Liver (tissue), 8 donors: ENCODE measurements at regions not wholly inside any gene's neighbourhood (a gene's known extent, or its start where the extent isn't known, plus 50 kb on each side); places are given as distances from the start of the nearest gene placed in this dataset.

Experiments used
- DNase-seq: peaks from one replicate; pipeline ENCODE4 v3.0.0-alpha.2; 2017; ENCODE audit warnings: low spot score
- H3K27ac ChIP-seq, 2 donors: one replicate each; pipeline ENCODE4 v1.7.0; 2013; ENCODE audit warnings: inconsistent platforms in 2 of 2, low read length in 2 of 2, control low read depth in 1 of 2, low read depth in 1 of 2, mild to moderate bottlenecking in 1 of 2
- H3K27me3 ChIP-seq, 4 donors: one replicate each; pipeline versions ENCODE4 v1.6.1 to v1.7.0; 2013; ENCODE audit warnings: low read length in 3 of 4, inconsistent platforms in 1 of 4, mild to moderate bottlenecking in 1 of 4, moderate library complexity in 1 of 4; ENCODE audit not compliant: control insufficient read depth in 4 of 4, insufficient read depth in 4 of 4
- H3K36me3 ChIP-seq, 4 donors: one replicate each; pipeline versions ENCODE4 v1.6.1 to v1.7.0; 2013; ENCODE audit warnings: low read length in 3 of 4, mild to moderate bottlenecking in 3 of 4, low read depth in 1 of 4, moderate library complexity in 1 of 4; ENCODE audit not compliant: control insufficient read depth in 4 of 4, insufficient read depth in 3 of 4
- H3K4me1 ChIP-seq, 4 donors: one replicate each; pipeline versions ENCODE4 v1.6.1 to v1.7.0; 2013; ENCODE audit warnings: low read length in 3 of 4, mild to moderate bottlenecking in 3 of 4, moderate library complexity in 1 of 4; ENCODE audit not compliant: control insufficient read depth in 4 of 4, insufficient read depth in 4 of 4
- H3K4me3 ChIP-seq, 3 donors: one replicate each; pipeline versions ENCODE4 v1.6.1 to v1.7.0; 2013; ENCODE audit warnings: low read length in 3 of 3, control low read depth in 1 of 3, low read depth in 1 of 3, mild to moderate bottlenecking in 1 of 3
- H3K9ac ChIP-seq, 2 donors: one replicate each; pipeline ENCODE4 v1.7.0; 2013; ENCODE audit warnings: low read length in 2 of 2, mild to moderate bottlenecking in 2 of 2, moderate library complexity in 2 of 2, control low read depth in 1 of 2, low read depth in 1 of 2
- H3K9me3 ChIP-seq, 4 donors: one replicate each; pipeline versions ENCODE4 v1.6.1 to v1.7.0; 2013; ENCODE audit warnings: low read length in 3 of 4; ENCODE audit not compliant: control insufficient read depth in 4 of 4
- CTCF ChIP-seq: fragments of 150-350 bp; IDR thresholded peaks from 2 replicates; pipeline ENCODE4 v1.5.1; 2017; ENCODE audit warnings: improper control_type of control experiment, low read depth, low read length; ENCODE audit not compliant: missing input control
- EGR1 ChIP-seq, 2 donors: IDR thresholded peaks; 2 replicates each; pipeline ENCODE4 v1.6.1; 2016 to 2018; ENCODE audit warnings: antibody characterized with exemption in 2 of 2, low read depth in 2 of 2
- FOXA2 ChIP-seq: IDR thresholded peaks from 2 replicates; pipeline ENCODE4 v1.6.1; 2016; ENCODE audit warnings: antibody characterized with exemption
- GABPA ChIP-seq, 2 donors: IDR thresholded peaks in 1 of 2; conservative IDR thresholded peaks in 1 of 2; 2 replicates each; pipeline ENCODE4 v1.6.1; 2016; ENCODE audit warnings: antibody characterized with exemption in 2 of 2, mild to moderate bottlenecking in 1 of 2, moderate library complexity in 1 of 2
- HNF4A ChIP-seq, 2 donors: conservative IDR thresholded peaks; 2 replicates each; pipeline ENCODE4 v1.6.1; 2016; ENCODE audit warnings: antibody characterized with exemption in 2 of 2, mild to moderate bottlenecking in 2 of 2
- HNF4G ChIP-seq: IDR thresholded peaks from 2 replicates; pipeline ENCODE4 v1.6.1; 2016; ENCODE audit warnings: antibody characterized with exemption
- JUND ChIP-seq, 2 donors: IDR thresholded peaks; 2 replicates each; pipeline ENCODE4 v1.6.1; 2016; ENCODE audit warnings: antibody characterized with exemption in 2 of 2
- MAX ChIP-seq: IDR thresholded peaks from 2 replicates; pipeline ENCODE4 v1.6.1; 2016; ENCODE audit warnings: antibody characterized with exemption
- NR2F2 ChIP-seq: IDR thresholded peaks from 2 replicates; pipeline ENCODE4 v1.6.1; 2016; ENCODE audit warnings: antibody characterized with exemption
- RAD21 ChIP-seq, 2 donors: IDR thresholded peaks; 2 replicates each; pipeline ENCODE4 v1.6.1; 2016; ENCODE audit warnings: antibody characterized with exemption in 2 of 2, mild to moderate bottlenecking in 2 of 2
- RXRA ChIP-seq, 2 donors: IDR thresholded peaks; 2 replicates each; pipeline ENCODE4 v1.6.1; 2017 to 2018; ENCODE audit warnings: antibody characterized with exemption in 2 of 2, mild to moderate bottlenecking in 1 of 2
- TAF1 ChIP-seq: conservative IDR thresholded peaks from 2 replicates; pipeline ENCODE4 v1.6.1; 2016; ENCODE audit warnings: antibody characterized with exemption, mild to moderate bottlenecking
- YY1 ChIP-seq: IDR thresholded peaks from 2 replicates; pipeline ENCODE4 v1.6.1; 2016; ENCODE audit warnings: antibody characterized with exemption, mild to moderate bottlenecking
- WGBS: extraction: QIAGEN DNeasy Blood & Tissue Kit; methylation state at CpG from one replicate; pipeline ENCODE4 v1.1.7; 2013; 5-methylcytosine and 5-hydroxymethylcytosine counted together
- TF ChIP-seq, protein P1 (sequence below): IDR thresholded peaks from 2 replicates; pipeline ENCODE4 v1.6.1; 2016; ENCODE audit warnings: antibody characterized with exemption, mild to moderate bottlenecking
- donor health status: healthy.
- donor health status: healthy.
- donor health status: healthy.
- donor health status: healthy.
- donor health status: healthy.

DNA sequence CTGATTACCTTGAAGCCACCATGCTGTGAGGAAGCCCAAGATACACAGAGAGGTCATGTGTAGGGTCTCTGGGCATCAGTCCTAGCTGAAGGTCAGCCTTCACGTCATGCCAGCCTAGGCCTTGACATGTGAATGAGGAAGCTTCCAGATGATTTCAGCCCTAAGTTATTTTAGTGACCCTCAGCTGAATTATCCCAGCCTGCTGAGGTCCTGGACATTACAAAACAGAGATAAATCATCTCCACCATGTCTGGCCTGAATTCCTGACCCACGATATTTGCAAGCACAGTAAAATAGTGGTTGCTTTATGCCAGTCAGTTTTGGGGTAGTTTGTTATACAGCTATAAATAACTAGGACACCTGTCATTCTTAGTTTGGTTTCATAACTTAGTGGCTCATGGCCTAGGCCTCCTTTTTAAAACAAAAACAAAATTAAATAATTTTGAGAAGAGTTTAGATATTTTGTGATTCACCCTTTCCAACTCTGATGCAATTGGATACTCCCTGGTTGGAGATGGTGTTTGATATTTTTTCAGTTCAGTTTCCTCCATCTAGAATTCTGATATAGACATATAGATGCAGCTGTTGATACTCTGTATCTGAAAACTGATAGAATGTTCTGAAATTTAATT lies 571.3 kb upstream of the CLINT1 start:
- Histone ChIP-seq H3K9ac (no peak overlapping the region), H3K27me3 (no peaks in the 10 kb centered on the region), H3K4me3 (no peak overlapping the region), H3K4me1 (peaks cover 0 to 13% (median 10%) of the 10 kb centered on the region in 4 donors), H3K27ac (no peak overlapping the region), H3K36me3 (no peaks in the 10 kb centered on the region), H3K9me3 (peaks cover 0 to 5% (median 2%) of the 10 kb centered on the region in 4 donors)
- 78% methylated on average over 2 of the region's 2 CpGs for WGBS
- TF ChIP-seq FOXA2 = no peak
- TF ChIP-seq HNF4G = no peak
- no peak for TF ChIP-seq MAX
- TF ChIP-seq, protein P1, sequence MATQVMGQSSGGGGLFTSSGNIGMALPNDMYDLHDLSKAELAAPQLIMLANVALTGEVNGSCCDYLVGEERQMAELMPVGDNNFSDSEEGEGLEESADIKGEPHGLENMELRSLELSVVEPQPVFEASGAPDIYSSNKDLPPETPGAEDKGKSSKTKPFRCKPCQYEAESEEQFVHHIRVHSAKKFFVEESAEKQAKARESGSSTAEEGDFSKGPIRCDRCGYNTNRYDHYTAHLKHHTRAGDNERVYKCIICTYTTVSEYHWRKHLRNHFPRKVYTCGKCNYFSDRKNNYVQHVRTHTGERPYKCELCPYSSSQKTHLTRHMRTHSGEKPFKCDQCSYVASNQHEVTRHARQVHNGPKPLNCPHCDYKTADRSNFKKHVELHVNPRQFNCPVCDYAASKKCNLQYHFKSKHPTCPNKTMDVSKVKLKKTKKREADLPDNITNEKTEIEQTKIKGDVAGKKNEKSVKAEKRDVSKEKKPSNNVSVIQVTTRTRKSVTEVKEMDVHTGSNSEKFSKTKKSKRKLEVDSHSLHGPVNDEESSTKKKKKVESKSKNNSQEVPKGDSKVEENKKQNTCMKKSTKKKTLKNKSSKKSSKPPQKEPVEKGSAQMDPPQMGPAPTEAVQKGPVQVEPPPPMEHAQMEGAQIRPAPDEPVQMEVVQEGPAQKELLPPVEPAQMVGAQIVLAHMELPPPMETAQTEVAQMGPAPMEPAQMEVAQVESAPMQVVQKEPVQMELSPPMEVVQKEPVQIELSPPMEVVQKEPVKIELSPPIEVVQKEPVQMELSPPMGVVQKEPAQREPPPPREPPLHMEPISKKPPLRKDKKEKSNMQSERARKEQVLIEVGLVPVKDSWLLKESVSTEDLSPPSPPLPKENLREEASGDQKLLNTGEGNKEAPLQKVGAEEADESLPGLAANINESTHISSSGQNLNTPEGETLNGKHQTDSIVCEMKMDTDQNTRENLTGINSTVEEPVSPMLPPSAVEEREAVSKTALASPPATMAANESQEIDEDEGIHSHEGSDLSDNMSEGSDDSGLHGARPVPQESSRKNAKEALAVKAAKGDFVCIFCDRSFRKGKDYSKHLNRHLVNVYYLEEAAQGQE = no peak
- TF ChIP-seq EGR1 (IDR thresholded peaks at IDR 0.05; ENCODE audit: low read depth in 2 of 2) = no peak
- no peak for TF ChIP-seq HNF4A (conservative IDR thresholded peaks at IDR 0.05)
- no peak for TF ChIP-seq NR2F2
- TF ChIP-seq JUND (IDR thresholded peaks at IDR 0.05) = no peak
- TF ChIP-seq TAF1 = no peak
- no peak for TF ChIP-seq CTCF
- no peak for TF ChIP-seq RXRA (IDR thresholded peaks at IDR 0.05)
- TF ChIP-seq RAD21 (IDR thresholded peaks at IDR 0.05) = no peak
- no peak for TF ChIP-seq GABPA (IDR thresholded peaks at IDR 0.05 in 1 of 2, conservative IDR thresholded peaks at IDR 0.05 in 1 of 2)
- no peak for DNase-seq

DNA sequence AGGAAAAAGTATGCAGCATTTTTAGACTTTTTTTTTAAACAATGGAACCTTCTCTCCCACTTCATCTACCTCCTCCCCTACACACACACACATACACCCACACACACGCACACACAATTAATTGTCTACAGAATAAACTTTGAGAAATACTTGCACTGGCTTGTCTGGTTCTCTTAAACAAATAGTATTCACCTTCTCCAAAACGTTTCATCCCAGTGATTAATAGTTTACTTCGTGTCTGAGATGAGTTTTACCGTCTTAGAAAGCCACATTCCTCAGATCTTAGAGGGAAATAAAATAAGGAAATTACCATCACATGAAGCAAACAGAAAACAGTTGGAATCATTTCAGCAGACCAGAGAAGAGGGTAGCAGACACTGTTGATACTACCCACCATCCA lies 570.6 kb upstream of the CLINT1 start:
- WGBS = 68% methylated on average over 4 of the region's 4 CpGs
- TF ChIP-seq RXRA (IDR thresholded peaks at IDR 0.05) (no peak), HNF4A (conservative IDR thresholded peaks at IDR 0.05) (no peak), YY1 (no peak)

More for the DNA sequence above, 570.6 kb upstream of the CLINT1 start:
- Histone ChIP-seq H3K9me3 (peaks cover 0 to 5% (median 2%) of the 10 kb centered on the region in 4 donors), H3K4me1 (peaks cover 0 to 6% (median 3%) of the 10 kb centered on the region in 4 donors), H3K27me3 (no peaks in the 10 kb centered on the region), H3K9ac (no peak overlapping the region), H3K27ac (no peak overlapping the region), H3K36me3 (no peaks in the 10 kb centered on the region), H3K4me3 (no peak overlapping the region)
- no peak for DNase-seq
